ENCODE measurements at regions not wholly inside any gene's neighbourhood (a gene's known extent, or its start where the extent isn't known, plus 50 kb on each side); places are given as distances from the start of the nearest gene placed in this dataset.

- intact Hi-C loops (cut with micrococcal nuclease) = no loop called here
- Mint-ChIP-seq H3K4me3 (no peak overlapping the region), H3K4me1 (no peaks in the 10 kb centered on the region), H3K9me3 (ENCODE audit: insufficient read depth) (peaks cover 3% of the 10 kb centered on the region), H3K27ac (no peak overlapping the region), H3K27me3 (no peaks in the 10 kb centered on the region)
- no peak for ATAC-seq (ENCODE audit: low read depth)
- Histone ChIP-seq H4K20me1 (ENCODE audit: control insufficient read depth, insufficient read depth, low read length, poor library complexity, severe bottlenecking) (no peaks in the 10 kb centered on the region), H3K4me2 (replicated peaks; ENCODE audit: low read depth, low read length, poor library complexity, severe bottlenecking) (no peak overlapping the region), H3K27ac (ENCODE audit: low read length in 2 of 2) (no peak overlapping the region), H3K4me1 (ENCODE audit: control insufficient read depth in 2 of 2, insufficient read depth in 2 of 2, low read length in 2 of 2) (no peaks in the 10 kb centered on the region), H3K9me3 (ENCODE audit: control extremely low read depth in 1 of 3, control insufficient read depth in 2 of 3, insufficient read depth in 1 of 3, low read length in 2 of 3) (peaks cover 0 to 9% (median 0%) of the 10 kb centered on the region in 3 donors), H2AFZ (ENCODE audit: insufficient read depth, low read depth, low read length, poor library complexity, severe bottlenecking) (no peak overlapping the region), H3K27me3 (replicated peaks in 1 of 4; ENCODE audit: control extremely low read depth in 1 of 4, control insufficient read depth in 3 of 4, insufficient read depth in 4 of 4, low read length in 3 of 4) (no peaks in the 10 kb centered on the region), H3K4me3 (ENCODE audit: control extremely low read depth in 1 of 5, extremely low read depth in 1 of 5, insufficient read depth in 1 of 5, low read depth in 2 of 5, low read length in 4 of 5) (no peak overlapping the region), H3K9ac (ENCODE audit: low read length) (no peak overlapping the region), H3K36me3 (replicated peaks in 1 of 2; ENCODE audit: control extremely low read depth in 1 of 2, control insufficient read depth in 1 of 2, extremely low read depth in 1 of 2, insufficient read depth in 2 of 2, low read length in 1 of 2) (no peaks in the 10 kb centered on the region), H3K79me2 (ENCODE audit: control insufficient read depth, insufficient read depth, low read length) (no peaks in the 10 kb centered on the region)
- CTCF ChIA-PET = no interaction called here
- POLR2A ChIA-PET = no interaction called here
- TF ChIP-seq CTCF (IDR thresholded peaks at IDR 0.05) (no peak), EZH2 (IDR thresholded peaks at IDR 0.05; ENCODE audit: borderline replicate concordance, insufficient read depth, low read depth, low read length, poor library complexity, severe bottlenecking) (no peak)
- no CpG with 5 or more reads among the region's 2 CpGs for WGBS (ENCODE audit: insufficient coverage)
- DNase-seq = no peak
These were observed 175.9 kb downstream of the PTN start for GRCh38 chr7:137167609-137168008.

GRCh38 chr7:137166363-137166762 is 177.2 kb downstream of the PTN start:
- POLR2A ChIA-PET = no interaction called here
- Histone ChIP-seq H2AFZ (ENCODE audit: insufficient read depth, low read depth, low read length, poor library complexity, severe bottlenecking) (no peak overlapping the region), H3K4me2 (replicated peaks; ENCODE audit: low read depth, low read length, poor library complexity, severe bottlenecking) (no peak overlapping the region), H3K9me3 (ENCODE audit: control extremely low read depth in 1 of 3, control insufficient read depth in 2 of 3, insufficient read depth in 1 of 3, low read length in 2 of 3) (peaks cover 0 to 12% (median 0%) of the 10 kb centered on the region in 3 donors), H3K27ac (ENCODE audit: low read length in 2 of 2) (no peak overlapping the region), H3K79me2 (ENCODE audit: control insufficient read depth, insufficient read depth, low read length) (no peaks in the 10 kb centered on the region), H3K9ac (ENCODE audit: low read length) (no peak overlapping the region), H3K4me1 (ENCODE audit: control insufficient read depth in 2 of 2, insufficient read depth in 2 of 2, low read length in 2 of 2) (no peaks in the 10 kb centered on the region), H3K27me3 (replicated peaks in 1 of 4; ENCODE audit: control extremely low read depth in 1 of 4, control insufficient read depth in 3 of 4, insufficient read depth in 4 of 4, low read length in 3 of 4) (no peaks in the 10 kb centered on the region), H3K4me3 (ENCODE audit: control extremely low read depth in 1 of 5, extremely low read depth in 1 of 5, insufficient read depth in 1 of 5, low read depth in 2 of 5, low read length in 4 of 5) (no peak overlapping the region), H3K36me3 (replicated peaks in 1 of 2; ENCODE audit: control extremely low read depth in 1 of 2, control insufficient read depth in 1 of 2, extremely low read depth in 1 of 2, insufficient read depth in 2 of 2, low read length in 1 of 2) (no peaks in the 10 kb centered on the region), H4K20me1 (ENCODE audit: control insufficient read depth, insufficient read depth, low read length, poor library complexity, severe bottlenecking) (no peaks in the 10 kb centered on the region)
- CTCF ChIA-PET = no interaction called here
- Mint-ChIP-seq H3K27me3 (no peaks in the 10 kb centered on the region), H3K4me1 (no peaks in the 10 kb centered on the region), H3K4me3 (no peak overlapping the region), H3K27ac (no peak overlapping the region), H3K9me3 (ENCODE audit: insufficient read depth) (peaks cover 3% of the 10 kb centered on the region)
- TF ChIP-seq CTCF (IDR thresholded peaks at IDR 0.05) (no peak), EZH2 (IDR thresholded peaks at IDR 0.05; ENCODE audit: borderline replicate concordance, insufficient read depth, low read depth, low read length, poor library complexity, severe bottlenecking) (no peak)
- WGBS (ENCODE audit: insufficient coverage) = 50% methylated on average over 2 of the region's 2 CpGs
- ATAC-seq (ENCODE audit: low read depth) (no peak), DNase-seq (no peak)
- intact Hi-C loops (cut with micrococcal nuclease) = no loop called here

All from B cell (primary cell).